GM10266 (cell line): ENCODE measurements at regions not wholly inside any gene's neighbourhood (a gene's known extent, or its start where the extent isn't known, plus 50 kb on each side); places are given as distances from the start of the nearest gene placed in this dataset.

Source experiments
- DNase-seq: peaks from one replicate; pipeline ENCODE4 v3.0.0; 2012; ENCODE audit errors: extremely low spot score
- TF ChIP-seq, protein P1 (sequence below): IDR thresholded peaks from 2 replicates; pipeline ENCODE4 v1.5.1; 2012; ENCODE audit warnings: mild to moderate bottlenecking, low read depth; ENCODE audit not compliant: control insufficient read depth, insufficient read depth; ENCODE audit errors: missing control alignments

DNA sequence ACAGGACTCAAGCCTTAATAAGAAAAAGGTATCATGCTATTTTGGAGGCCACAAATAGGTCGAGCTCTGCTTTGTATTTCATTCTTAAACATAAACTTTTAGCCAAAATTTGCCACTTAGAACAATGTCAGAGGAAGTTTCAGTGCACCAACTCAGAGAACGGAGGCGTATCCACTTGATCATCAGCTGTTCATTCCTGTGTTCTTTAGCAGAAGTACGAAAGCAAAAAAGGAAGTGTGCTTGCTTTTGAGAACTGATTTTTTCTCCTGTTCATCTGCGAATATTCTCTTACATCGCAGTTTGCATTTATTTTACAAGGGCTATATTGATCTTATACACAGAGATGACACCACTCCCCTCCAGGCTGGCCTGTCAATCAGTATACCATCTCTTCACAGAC lies 188.6 kb upstream of the SOX5 start:
- no peak for DNase-seq

DNA sequence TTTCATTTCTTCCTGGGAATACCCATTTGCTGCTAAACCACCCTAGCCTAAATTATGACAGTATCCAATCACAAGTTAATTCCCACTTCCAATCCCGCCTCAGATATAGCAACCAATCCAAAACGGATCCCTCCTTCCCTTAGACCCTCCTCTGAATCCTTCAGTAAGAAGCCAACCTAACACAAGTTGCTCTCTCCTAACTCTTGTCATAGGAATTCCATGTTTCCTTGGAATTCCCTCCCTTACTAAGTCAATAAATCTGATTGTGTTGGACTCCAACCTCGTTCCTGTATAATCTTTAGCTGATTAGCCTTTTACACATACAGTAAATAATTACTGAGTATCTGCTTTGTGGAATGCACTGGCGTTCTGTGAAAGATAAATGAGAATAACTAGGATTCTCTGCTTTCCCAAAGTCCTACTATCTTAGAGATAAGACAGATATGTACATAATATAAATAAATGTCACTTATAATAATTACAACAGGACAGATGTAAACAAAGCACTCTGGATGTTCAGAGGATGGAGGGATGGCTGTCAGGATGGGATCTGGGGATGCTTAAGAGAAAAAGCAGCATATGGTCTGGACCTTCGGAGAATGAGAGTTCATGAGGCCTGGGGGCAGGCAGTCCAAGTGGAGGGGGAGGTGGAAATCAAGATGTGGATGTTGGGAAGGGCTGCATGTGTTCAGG lies 185.8 kb upstream of the SOX5 start:
- TF ChIP-seq, protein P1, sequence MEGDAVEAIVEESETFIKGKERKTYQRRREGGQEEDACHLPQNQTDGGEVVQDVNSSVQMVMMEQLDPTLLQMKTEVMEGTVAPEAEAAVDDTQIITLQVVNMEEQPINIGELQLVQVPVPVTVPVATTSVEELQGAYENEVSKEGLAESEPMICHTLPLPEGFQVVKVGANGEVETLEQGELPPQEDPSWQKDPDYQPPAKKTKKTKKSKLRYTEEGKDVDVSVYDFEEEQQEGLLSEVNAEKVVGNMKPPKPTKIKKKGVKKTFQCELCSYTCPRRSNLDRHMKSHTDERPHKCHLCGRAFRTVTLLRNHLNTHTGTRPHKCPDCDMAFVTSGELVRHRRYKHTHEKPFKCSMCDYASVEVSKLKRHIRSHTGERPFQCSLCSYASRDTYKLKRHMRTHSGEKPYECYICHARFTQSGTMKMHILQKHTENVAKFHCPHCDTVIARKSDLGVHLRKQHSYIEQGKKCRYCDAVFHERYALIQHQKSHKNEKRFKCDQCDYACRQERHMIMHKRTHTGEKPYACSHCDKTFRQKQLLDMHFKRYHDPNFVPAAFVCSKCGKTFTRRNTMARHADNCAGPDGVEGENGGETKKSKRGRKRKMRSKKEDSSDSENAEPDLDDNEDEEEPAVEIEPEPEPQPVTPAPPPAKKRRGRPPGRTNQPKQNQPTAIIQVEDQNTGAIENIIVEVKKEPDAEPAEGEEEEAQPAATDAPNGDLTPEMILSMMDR, result no peak

More for the DNA sequence above, 188.6 kb upstream of the SOX5 start:
- TF ChIP-seq, protein P1, result no peak

DNA sequence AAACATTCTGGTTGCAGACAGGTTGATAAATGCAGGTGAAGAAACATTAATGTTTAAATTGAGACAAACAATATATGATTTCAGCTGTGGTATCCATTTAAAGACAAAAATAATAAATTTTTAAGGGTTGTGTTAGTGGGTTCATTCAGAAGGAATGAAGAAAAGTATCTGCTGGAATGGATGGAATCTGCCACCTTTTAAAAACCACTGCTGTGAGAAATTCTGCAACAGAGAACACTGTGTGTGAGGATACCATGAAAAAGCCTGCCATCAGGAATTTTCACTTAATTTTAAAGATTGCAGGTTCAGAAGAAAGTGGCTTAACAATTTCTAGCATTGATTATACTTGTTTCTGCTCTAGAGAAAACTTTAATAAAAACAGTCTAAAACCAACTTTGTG lies 184.6 kb upstream of the SOX5 start:
- TF ChIP-seq, protein P1, result no peak
- DNase-seq, result no peak

More for the DNA sequence above, 185.8 kb upstream of the SOX5 start:
- no peak for DNase-seq

DNA sequence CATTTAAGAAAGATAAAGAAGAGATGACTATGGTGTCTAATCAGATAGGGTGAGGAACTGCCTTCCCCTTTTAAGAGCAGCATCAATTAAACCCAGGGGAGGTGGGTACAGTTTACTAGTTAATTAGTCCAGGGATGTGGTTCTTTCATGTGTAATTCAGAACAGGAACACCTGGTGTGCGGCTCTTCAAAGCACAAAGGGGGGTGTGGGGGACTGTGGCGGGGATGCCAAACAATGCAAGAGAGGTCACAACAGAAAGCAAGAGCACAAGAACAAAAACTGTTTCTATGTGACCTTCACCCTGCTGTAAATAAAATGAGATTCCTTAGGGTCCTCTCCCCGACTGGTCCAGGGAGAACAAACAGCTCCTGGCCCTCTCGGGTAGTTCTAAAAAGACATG lies 183.9 kb upstream of the SOX5 start:
- no peak for DNase-seq
- TF ChIP-seq, protein P1, result no peak

DNA sequence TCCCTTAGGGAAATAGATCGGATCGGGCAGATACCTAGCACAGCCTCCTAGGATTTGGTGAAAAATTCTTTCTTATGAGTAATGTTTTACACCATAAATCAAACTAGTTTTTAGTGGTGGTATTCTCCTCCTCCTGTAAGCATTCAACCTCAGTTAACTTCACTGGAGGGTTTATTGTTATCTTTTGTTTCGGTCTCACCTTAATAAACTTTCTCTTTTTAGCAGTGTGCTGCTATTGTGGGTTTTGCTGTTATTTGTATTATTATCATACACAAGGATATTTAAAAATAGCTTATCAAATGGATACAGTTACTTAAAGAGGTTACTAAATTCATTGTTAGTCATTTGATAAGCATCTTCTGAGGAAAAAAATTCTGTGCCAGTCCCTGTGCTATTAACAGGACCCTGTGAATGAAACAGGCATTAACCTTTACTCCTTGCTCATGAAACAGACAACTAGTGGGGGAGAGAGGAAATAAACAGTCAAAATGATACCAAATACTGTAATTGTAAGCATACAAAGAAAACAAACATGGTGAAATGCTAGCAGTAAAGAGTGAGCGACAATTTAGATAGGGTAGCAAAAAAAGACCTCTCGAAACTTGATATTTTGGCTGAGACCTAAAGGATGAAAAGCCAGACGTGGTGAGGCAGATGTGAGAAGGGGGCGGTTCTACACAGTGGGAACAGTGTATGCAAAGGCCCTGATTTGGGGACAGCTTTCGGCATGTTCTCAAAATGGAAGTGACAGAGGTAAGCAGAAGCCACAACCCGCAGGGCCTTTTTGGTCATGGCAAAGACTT lies 178.7 kb upstream of the SOX5 start:
- TF ChIP-seq, protein P1, result no peak
- no peak for DNase-seq

DNA sequence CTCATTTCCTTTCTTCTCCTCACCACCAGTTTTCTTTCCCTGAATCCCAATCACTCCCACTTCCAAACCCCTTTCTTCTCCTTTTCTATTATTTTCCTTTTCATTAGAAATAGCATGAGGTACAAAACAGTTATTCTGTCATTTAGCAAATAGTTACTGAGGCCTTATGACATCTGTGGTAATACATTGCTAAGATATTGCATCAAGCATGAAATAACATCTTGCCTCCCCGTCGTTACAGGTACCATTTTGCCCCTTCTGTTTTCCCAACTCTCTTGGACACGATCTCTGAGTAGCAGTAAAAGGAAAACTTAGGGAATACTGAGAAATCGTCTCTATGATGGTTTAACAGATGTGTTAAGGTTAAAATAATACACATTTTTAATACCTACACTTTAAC lies 175.8 kb upstream of the SOX5 start:
- no peak for DNase-seq
- TF ChIP-seq, protein P1, result no peak

DNA sequence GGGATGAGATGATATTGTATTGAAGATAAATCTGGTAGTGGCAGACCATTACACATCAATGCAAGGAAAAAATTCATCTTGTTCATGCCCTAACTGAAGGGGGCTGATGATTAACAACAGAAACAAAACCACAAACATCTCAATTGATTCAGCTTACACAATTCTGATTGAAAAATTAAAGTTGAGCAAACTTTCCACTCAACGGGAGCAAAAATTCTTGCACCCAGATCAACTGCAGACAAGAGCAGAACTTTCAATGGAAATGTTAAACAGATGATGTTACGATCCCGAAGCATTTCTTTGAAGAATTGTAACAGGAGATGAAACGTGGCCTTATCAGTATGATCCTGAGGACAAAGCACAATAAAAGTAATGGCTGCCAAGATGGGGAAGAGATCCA lies 172.4 kb upstream of the SOX5 start:
- TF ChIP-seq, protein P1, result no peak
- no peak for DNase-seq
